HG03520 (cell line): ENCODE measurements at regions not wholly inside any gene's neighbourhood (a gene's known extent, or its start where the extent isn't known, plus 50 kb on each side); places are given as distances from the start of the nearest gene placed in this dataset.

Source experiments
- ATAC-seq: cut with Tn5 transposase; IDR thresholded peaks from one replicate; pipeline ENCODE4 v1.9.1; 2021; ENCODE audit warnings: mild to moderate bottlenecking, moderate library complexity; ENCODE audit not compliant: unreplicated experiment

- ATAC-seq = no peak
Observed at GRCh38 chr20:52820641-52821292, 151.4 kb upstream of the TSHZ2 start.

- ATAC-seq = no peak
Observed at GRCh38 chr20:52818491-52818890, 153.7 kb upstream of the TSHZ2 start.

- ATAC-seq = no peak
Observed at GRCh38 chr20:52817981-52818380, 154.2 kb upstream of the TSHZ2 start.

DNA sequence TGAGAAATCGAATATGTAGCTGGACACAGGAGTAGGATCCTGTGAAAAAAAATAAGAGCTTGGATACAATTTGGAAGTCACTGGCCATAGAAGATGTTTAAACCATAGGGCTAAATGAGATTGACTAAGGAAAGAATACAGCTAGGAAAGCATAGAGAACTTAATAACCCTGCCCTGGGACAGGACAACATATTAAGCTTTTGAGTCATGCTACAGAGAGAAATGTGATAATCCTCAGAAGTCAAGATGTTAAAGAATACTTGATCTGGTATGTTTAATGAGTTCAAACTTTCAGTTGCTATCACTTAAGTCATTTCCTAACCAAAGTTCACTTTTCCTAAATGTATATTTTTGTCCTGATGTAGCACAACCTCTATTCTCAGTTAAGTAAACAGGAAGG lies 154.6 kb upstream of the TSHZ2 start:
- ATAC-seq = no peak

- ATAC-seq = no peak
Observed at GRCh38 chr20:52814371-52814770, 157.8 kb upstream of the TSHZ2 start.

DNA sequence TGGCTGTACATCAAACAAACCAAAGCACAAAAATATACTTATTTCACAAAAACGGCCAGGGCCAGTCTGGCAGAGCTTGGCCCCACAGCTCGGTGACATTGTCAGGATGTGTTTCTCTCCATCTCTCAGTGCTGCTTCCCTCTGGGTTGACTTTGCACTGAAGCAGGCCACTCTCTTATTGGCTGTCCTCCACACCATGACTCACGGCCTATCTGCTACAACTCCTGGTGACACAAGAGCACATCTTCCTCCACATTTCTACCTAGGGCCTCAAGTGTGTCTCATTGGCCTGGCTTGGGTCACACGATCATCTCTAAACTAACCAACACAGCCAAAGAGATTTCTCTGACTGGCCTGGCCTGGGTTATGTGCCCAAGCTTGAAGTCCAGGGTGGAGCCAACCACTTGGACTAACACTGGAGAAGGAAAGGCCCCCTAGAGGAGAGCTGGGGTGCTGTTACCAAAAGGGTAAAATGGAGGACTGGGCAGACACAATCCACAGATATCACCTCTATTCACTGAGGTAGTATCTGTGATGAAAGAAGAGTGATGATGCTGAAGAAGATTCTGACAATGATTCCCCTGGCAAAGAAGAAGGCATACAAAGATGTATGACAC lies 159.8 kb upstream of the TSHZ2 start:
- no peak for ATAC-seq

GRCh38 chr20:52809003-52809402 lies 163.2 kb upstream of the TSHZ2 start:
- ATAC-seq = no peak

GRCh38 chr20:52806918-52807317 lies 165.2 kb upstream of the TSHZ2 start:
- ATAC-seq = no peak

- ATAC-seq = no peak
Observed at GRCh38 chr20:52805843-52806242, 166.3 kb upstream of the TSHZ2 start.

DNA sequence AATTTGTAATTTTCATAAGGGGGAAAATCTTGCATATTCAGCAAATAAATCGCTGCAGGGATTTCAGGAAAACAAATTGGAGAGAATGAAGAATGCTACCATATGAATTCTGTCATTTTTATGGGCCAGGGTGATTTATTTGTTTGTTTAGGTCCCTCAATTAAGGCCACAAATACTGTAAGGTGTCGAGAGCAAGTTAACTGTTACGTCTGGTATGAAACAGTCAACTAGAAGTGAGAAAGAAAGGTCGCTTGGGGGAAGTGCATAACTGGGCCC lies 166.9 kb upstream of the TSHZ2 start:
- no peak for ATAC-seq

- ATAC-seq = no peak
Observed at GRCh38 chr20:52804497-52805295, 167.5 kb upstream of the TSHZ2 start.

- no peak for ATAC-seq
Observed at GRCh38 chr20:52801628-52802006, 170.5 kb upstream of the TSHZ2 start.

DNA sequence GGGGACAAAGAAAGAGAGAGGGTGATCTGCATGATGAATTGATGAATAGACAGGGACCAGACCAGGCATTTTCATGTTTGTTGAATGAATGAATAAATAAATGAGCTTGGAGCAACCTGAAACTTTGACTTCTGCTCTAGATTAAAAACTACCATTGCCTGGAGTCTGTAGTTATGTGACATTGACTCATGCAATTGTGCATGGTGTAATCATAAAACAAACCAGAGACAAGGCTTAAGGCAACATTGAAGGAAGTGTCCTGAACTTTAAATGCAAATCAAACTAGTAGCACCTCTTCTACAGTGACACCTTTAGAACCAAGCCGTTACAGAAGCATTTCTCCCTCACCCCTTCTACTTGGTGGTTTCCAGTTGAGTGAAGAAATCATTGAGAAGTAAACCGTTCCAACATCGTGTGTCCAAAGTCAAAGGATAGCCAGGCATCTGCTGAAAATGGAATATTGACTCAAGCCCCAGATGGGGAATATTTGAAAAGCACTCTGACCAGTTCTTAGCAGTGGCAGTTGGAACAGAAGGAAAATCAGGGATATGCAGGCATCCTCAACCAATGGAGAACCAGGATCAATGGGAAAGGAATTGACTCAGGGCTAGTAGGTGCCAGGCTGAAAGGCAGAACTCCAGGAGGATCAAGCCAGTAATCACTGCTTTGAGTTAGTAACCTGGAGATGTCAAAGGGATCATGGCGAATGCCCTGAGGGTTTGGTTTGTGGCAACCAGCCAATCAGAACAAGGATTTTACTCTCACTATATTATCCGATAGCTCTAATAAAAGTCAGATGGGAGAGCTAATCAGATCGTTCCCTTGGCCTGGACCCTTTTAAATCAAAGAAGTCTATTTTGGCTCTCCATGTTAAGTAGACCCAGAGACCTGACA lies 171.2 kb upstream of the TSHZ2 start:
- no peak for ATAC-seq

GRCh38 chr20:52799130-52799529 lies 173.0 kb upstream of the TSHZ2 start:
- ATAC-seq = no peak

GRCh38 chr20:52798124-52798523 lies 174.0 kb upstream of the TSHZ2 start:
- ATAC-seq = no peak

DNA sequence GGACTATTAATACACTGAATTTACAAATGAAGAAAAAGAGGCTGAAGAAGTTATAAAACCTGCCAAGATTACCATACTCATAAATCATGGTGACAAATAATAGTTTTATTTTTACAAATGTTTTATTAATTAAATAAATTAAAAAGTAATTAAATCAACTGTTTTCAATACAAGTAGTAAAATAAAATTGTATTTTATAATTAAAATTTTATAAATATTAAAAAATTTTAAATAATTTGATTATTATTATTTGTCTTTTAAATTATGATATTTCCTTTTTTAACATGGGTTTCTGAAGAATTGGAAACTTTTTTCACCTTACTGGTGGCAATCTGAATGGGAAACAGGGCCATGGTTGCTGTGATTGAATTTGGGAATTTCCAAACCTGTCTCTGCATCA lies 177.3 kb upstream of the TSHZ2 start:
- ATAC-seq = no peak

DNA sequence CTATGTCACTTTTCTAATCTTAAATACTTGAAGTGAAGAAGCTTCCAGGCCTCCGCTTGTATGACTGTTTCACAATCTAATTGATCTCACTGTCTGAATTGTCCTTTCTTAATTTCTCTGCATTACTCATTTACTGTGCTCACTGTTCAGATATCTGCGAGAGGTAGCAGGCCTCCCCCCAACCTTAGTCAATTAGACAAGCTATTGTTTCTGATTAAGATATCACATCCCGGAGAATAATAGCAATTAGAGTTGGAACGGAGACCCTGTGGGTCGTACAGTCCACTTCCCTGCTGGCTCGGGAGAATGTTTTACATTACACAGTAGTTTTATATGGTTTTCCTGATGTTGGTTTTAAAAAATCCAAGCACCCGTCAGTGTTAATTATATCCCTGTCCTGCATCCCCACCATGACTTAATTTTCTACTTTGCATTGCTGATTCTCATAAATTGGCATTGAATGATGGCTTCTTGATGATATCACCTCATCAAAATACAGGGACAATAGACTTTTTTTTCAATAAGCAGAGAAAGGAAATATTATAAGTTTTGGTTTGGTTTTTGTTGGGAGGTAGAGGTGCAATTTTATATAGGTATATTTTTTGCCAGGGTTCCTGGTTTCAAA lies 178.7 kb upstream of the TSHZ2 start:
- no peak for ATAC-seq

DNA sequence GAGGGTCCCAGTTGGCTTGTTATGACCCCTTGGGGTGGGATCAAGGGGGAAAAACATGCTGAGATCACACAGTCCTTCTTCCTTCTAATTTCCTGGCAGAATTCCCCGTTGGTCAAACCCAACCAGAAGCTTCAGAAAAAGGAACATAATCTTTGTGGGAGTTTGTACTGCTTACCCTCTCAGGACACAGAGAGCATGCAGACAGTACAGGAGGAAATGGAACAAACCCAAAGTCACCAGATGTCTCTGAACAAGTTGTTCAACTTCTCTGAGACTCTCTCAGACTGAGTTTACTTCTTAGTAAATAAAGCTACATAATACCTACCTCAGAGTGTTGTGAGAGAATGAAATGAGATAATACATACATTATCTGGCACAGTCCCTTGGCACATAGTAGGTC lies 181.1 kb upstream of the TSHZ2 start:
- ATAC-seq = no peak

DNA sequence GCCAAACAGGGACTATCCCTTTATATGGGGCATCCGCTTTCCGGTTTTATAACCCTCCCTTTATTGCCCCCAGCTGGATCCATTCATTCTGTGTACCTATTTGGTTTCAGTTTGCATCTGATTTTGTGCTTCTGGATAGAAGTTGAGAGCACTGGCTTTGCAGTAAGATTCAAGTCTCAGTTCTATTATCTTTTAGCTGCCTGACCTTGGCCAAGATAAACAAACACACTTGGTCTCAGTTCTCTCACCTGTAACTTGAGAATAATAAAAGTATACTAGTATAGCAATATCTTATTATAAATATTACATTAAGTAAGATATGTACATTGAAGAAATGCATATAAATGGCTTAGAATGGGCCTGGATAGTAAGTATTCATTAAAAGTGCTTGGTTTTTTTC lies 182.4 kb upstream of the TSHZ2 start:
- no peak for ATAC-seq

GRCh38 chr20:52787962-52788361 lies 184.2 kb upstream of the TSHZ2 start:
- no peak for ATAC-seq

- no peak for ATAC-seq
Observed at GRCh38 chr20:52787216-52787615, 184.9 kb upstream of the TSHZ2 start.
